Memory B cell (primary cell): ENCODE measurements at regions not wholly inside any gene's neighbourhood (a gene's known extent, or its start where the extent isn't known, plus 50 kb on each side); places are given as distances from the start of the nearest gene placed in this dataset.

Source experiments
- ATAC-seq: fragments of 150-1000 bp; cut with Tn5 transposase; 2 replicates; pipeline ENCODE4 v1.10.0; 2021; ENCODE audit warnings: low read depth, mild to moderate bottlenecking, moderate library complexity
- DNase-seq, 2 donors: peaks; one replicate each; pipeline ENCODE4 v3.0.0; 2022; ENCODE audit warnings: low spot score in 2 of 2
- H3K27ac Mint-ChIP-seq: one replicate; pipeline ENCODE4 v1.8.0; 2022; ENCODE audit warnings: mild to moderate bottlenecking, moderate library complexity, mixed read lengths
- H3K27me3 Mint-ChIP-seq: one replicate; pipeline ENCODE4 v1.8.0; 2022; ENCODE audit warnings: mixed read lengths
- H3K36me3 Mint-ChIP-seq: one replicate; pipeline ENCODE4 v1.8.0; 2022; ENCODE audit warnings: mild to moderate bottlenecking, mixed read lengths
- H3K4me1 Mint-ChIP-seq: one replicate; pipeline ENCODE4 v1.8.0; 2022; ENCODE audit warnings: mixed read lengths
- H3K4me3 Mint-ChIP-seq: one replicate; pipeline ENCODE4 v1.8.0; 2022; ENCODE audit warnings: mild to moderate bottlenecking, moderate library complexity, mixed read lengths
- H3K9me3 Mint-ChIP-seq: one replicate; pipeline ENCODE4 v1.8.0; 2022; ENCODE audit warnings: mixed read lengths

- DNase-seq, result no peak
- Mint-ChIP-seq H3K4me1 (no peaks in the 10 kb centered on the region), H3K4me3 (no peak overlapping the region), H3K27ac (no peak overlapping the region), H3K9me3 (no peaks in the 10 kb centered on the region), H3K36me3 (no peaks in the 10 kb centered on the region), H3K27me3 (no peaks in the 10 kb centered on the region)
- no peak for ATAC-seq
Observed at GRCh38 chrX:114152801-114153200, 431.1 kb upstream of the HTR2C start.

GRCh38 chrX:114152130-114152529 lies 431.8 kb upstream of the HTR2C start:
- Mint-ChIP-seq H3K27ac (no peak overlapping the region), H3K9me3 (no peaks in the 10 kb centered on the region)

GRCh38 chrX:114134465-114134864 lies 449.4 kb upstream of the HTR2C start:
- Mint-ChIP-seq H3K4me3 (no peak overlapping the region), H3K4me1 (no peaks in the 10 kb centered on the region), H3K36me3 (no peaks in the 10 kb centered on the region), H3K27me3 (no peaks in the 10 kb centered on the region), H3K27ac (no peak overlapping the region), H3K9me3 (no peaks in the 10 kb centered on the region)
- DNase-seq (no peak), ATAC-seq (no peak)

More at GRCh38 chrX:114152130-114152529, 431.8 kb upstream of the HTR2C start:
- DNase-seq, result no peak
- no peak for ATAC-seq
- H3K4me1 Mint-ChIP-seq, result no peaks in the 10 kb centered on the region
- H3K36me3 Mint-ChIP-seq, result no peaks in the 10 kb centered on the region
- H3K4me3 Mint-ChIP-seq, result no peak overlapping the region
- H3K27me3 Mint-ChIP-seq, result no peaks in the 10 kb centered on the region

- Mint-ChIP-seq H3K4me1 (no peaks in the 10 kb centered on the region), H3K4me3 (no peak overlapping the region), H3K9me3 (no peaks in the 10 kb centered on the region), H3K27me3 (no peaks in the 10 kb centered on the region), H3K36me3 (no peaks in the 10 kb centered on the region), H3K27ac (no peak overlapping the region)
- DNase-seq (no peak), ATAC-seq (no peak)
Observed at GRCh38 chrX:114127411-114128025, 456.4 kb upstream of the HTR2C start.

GRCh38 chrX:114127005-114127404 lies 456.9 kb upstream of the HTR2C start:
- no peak overlapping the region for H3K27ac Mint-ChIP-seq
- no peaks in the 10 kb centered on the region for H3K4me1 Mint-ChIP-seq
- no peaks in the 10 kb centered on the region for H3K36me3 Mint-ChIP-seq
- ATAC-seq, result no peak
- H3K27me3 Mint-ChIP-seq, result no peaks in the 10 kb centered on the region
- no peak overlapping the region for H3K4me3 Mint-ChIP-seq
- H3K9me3 Mint-ChIP-seq, result no peaks in the 10 kb centered on the region
- no peak for DNase-seq

GRCh38 chrX:114101081-114101480 lies 482.8 kb upstream of the HTR2C start:
- DNase-seq (no peak), ATAC-seq (no peak)
- Mint-ChIP-seq H3K27me3 (no peaks in the 10 kb centered on the region), H3K36me3 (no peaks in the 10 kb centered on the region), H3K4me3 (no peak overlapping the region), H3K9me3 (no peaks in the 10 kb centered on the region), H3K4me1 (no peaks in the 10 kb centered on the region), H3K27ac (no peak overlapping the region)

- DNase-seq, result no peak
- Mint-ChIP-seq H3K4me1 (no peaks in the 10 kb centered on the region), H3K36me3 (no peaks in the 10 kb centered on the region), H3K27me3 (no peaks in the 10 kb centered on the region), H3K4me3 (no peak overlapping the region), H3K27ac (no peak overlapping the region), H3K9me3 (no peaks in the 10 kb centered on the region)
- no peak for ATAC-seq
Observed at GRCh38 chrX:114097866-114098265, 486.0 kb upstream of the HTR2C start.

GRCh38 chrX:114097427-114097826 lies 486.5 kb upstream of the HTR2C start:
- Mint-ChIP-seq H3K36me3 (no peaks in the 10 kb centered on the region), H3K9me3 (no peaks in the 10 kb centered on the region), H3K4me3 (no peak overlapping the region), H3K27ac (no peak overlapping the region), H3K4me1 (no peaks in the 10 kb centered on the region), H3K27me3 (no peaks in the 10 kb centered on the region)
- ATAC-seq (no peak), DNase-seq (no peak)

- Mint-ChIP-seq H3K27ac (no peak overlapping the region), H3K4me1 (no peaks in the 10 kb centered on the region), H3K36me3 (no peaks in the 10 kb centered on the region), H3K27me3 (no peaks in the 10 kb centered on the region), H3K9me3 (no peaks in the 10 kb centered on the region), H3K4me3 (no peak overlapping the region)
- ATAC-seq (no peak), DNase-seq (no peak)
Observed at GRCh38 chrX:114095789-114096188, 488.1 kb upstream of the HTR2C start.

- no peaks in the 10 kb centered on the region for H3K27me3 Mint-ChIP-seq
- peaks cover 2% of the 10 kb centered on the region for H3K36me3 Mint-ChIP-seq
- ATAC-seq (no peak), DNase-seq (no peak)
- peaks cover 4% of the 10 kb centered on the region for H3K9me3 Mint-ChIP-seq
- no peak overlapping the region for H3K4me3 Mint-ChIP-seq
- H3K27ac Mint-ChIP-seq, result no peak overlapping the region
- H3K4me1 Mint-ChIP-seq, result no peaks in the 10 kb centered on the region
Observed at GRCh38 chrX:114087543-114087942, 496.3 kb upstream of the HTR2C start.

GRCh38 chrX:114077773-114078172 lies 506.1 kb upstream of the HTR2C start:
- H3K9me3 Mint-ChIP-seq, result no peaks in the 10 kb centered on the region
- ATAC-seq (no peak), DNase-seq (no peak)
- H3K27me3 Mint-ChIP-seq, result no peaks in the 10 kb centered on the region
- no peaks in the 10 kb centered on the region for H3K4me1 Mint-ChIP-seq
- no peak overlapping the region for H3K27ac Mint-ChIP-seq
- H3K36me3 Mint-ChIP-seq, result no peaks in the 10 kb centered on the region
- no peak overlapping the region for H3K4me3 Mint-ChIP-seq

- Mint-ChIP-seq H3K36me3 (no peaks in the 10 kb centered on the region), H3K9me3 (no peaks in the 10 kb centered on the region), H3K27ac (no peak overlapping the region), H3K4me3 (no peak overlapping the region), H3K27me3 (no peaks in the 10 kb centered on the region), H3K4me1 (no peaks in the 10 kb centered on the region)
- ATAC-seq (no peak), DNase-seq (no peak)
Observed at GRCh38 chrX:114075073-114075673, 508.7 kb upstream of the HTR2C start.

- ATAC-seq, result no peak
- H3K4me1 Mint-ChIP-seq, result no peaks in the 10 kb centered on the region
- DNase-seq, result no peak
- H3K27ac Mint-ChIP-seq, result no peak overlapping the region
- H3K27me3 Mint-ChIP-seq, result no peaks in the 10 kb centered on the region
- H3K9me3 Mint-ChIP-seq, result no peaks in the 10 kb centered on the region
- no peak overlapping the region for H3K4me3 Mint-ChIP-seq
- H3K36me3 Mint-ChIP-seq, result no peaks in the 10 kb centered on the region
Observed at GRCh38 chrX:114073926-114074325, 510.0 kb upstream of the HTR2C start.

- Mint-ChIP-seq H3K27me3 (no peaks in the 10 kb centered on the region), H3K27ac (no peak overlapping the region), H3K36me3 (no peaks in the 10 kb centered on the region), H3K4me3 (no peak overlapping the region), H3K4me1 (no peaks in the 10 kb centered on the region), H3K9me3 (no peaks in the 10 kb centered on the region)
- no peak for DNase-seq
- no peak for ATAC-seq
Observed at GRCh38 chrX:114071412-114071811, 512.5 kb upstream of the HTR2C start.

GRCh38 chrX:114065577-114066223 lies 518.2 kb upstream of the HTR2C start:
- Mint-ChIP-seq H3K4me3 (no peak overlapping the region), H3K27me3 (no peaks in the 10 kb centered on the region), H3K9me3 (no peaks in the 10 kb centered on the region), H3K27ac (no peak overlapping the region), H3K4me1 (no peaks in the 10 kb centered on the region), H3K36me3 (no peaks in the 10 kb centered on the region)
- DNase-seq, result no peak
- no peak for ATAC-seq
